H9 (cell line): ENCODE measurements at regions not wholly inside any gene's neighbourhood (a gene's known extent, or its start where the extent isn't known, plus 50 kb on each side); places are given as distances from the start of the nearest gene placed in this dataset.

Source experiments
- DNase-seq: peaks from one replicate; pipeline ENCODE4 v3.0.0-alpha.2; 2017
- H2AFZ ChIP-seq: one replicate; pipeline ENCODE4 v1.6.1; 2013; ENCODE audit warnings: mild to moderate bottlenecking, low read length, control low read depth, moderate library complexity
- H2AK5ac ChIP-seq: 2 replicates; pipeline ENCODE4 v1.6.1; 2013; ENCODE audit warnings: low read length, control low read depth, mixed read lengths; ENCODE audit not compliant: insufficient read length
- H2BK120ac ChIP-seq: one replicate; pipeline ENCODE4 v1.6.1; 2013; ENCODE audit warnings: low read depth, mild to moderate bottlenecking, low read length, control low read depth, inconsistent platforms; ENCODE audit not compliant: poor library complexity, severe bottlenecking
- H2BK12ac ChIP-seq: 2 replicates; pipeline ENCODE4 v1.6.1; 2013; ENCODE audit warnings: low read length, control low read depth, mixed read lengths, low read depth; ENCODE audit not compliant: insufficient read length
- H2BK15ac ChIP-seq: 2 replicates; pipeline ENCODE4 v1.6.1; 2013; ENCODE audit warnings: low read depth, low read length, control low read depth
- H2BK20ac ChIP-seq: one replicate; pipeline ENCODE4 v1.6.1; 2013; ENCODE audit warnings: low read depth, mild to moderate bottlenecking, low read length, control low read depth, inconsistent platforms; ENCODE audit not compliant: poor library complexity, severe bottlenecking
- H2BK5ac ChIP-seq: 2 replicates; pipeline ENCODE4 v1.6.1; 2013; ENCODE audit warnings: low read length, control low read depth, mixed read lengths; ENCODE audit not compliant: insufficient read length
- H3K14ac ChIP-seq: 2 replicates; pipeline ENCODE4 v1.6.1; 2013; ENCODE audit warnings: low read length, control low read depth; ENCODE audit not compliant: insufficient read depth
- H3K18ac ChIP-seq: 2 replicates; pipeline ENCODE4 v1.6.1; 2013; ENCODE audit warnings: low read depth, mild to moderate bottlenecking, mixed read lengths, low read length, control low read depth; ENCODE audit not compliant: insufficient read length
- H3K23ac ChIP-seq: 2 replicates; pipeline ENCODE4 v1.6.1; 2013; ENCODE audit warnings: low read length, control low read depth, mixed read lengths, low read depth; ENCODE audit not compliant: insufficient read length
- H3K23me2 ChIP-seq: 2 replicates; pipeline ENCODE4 v1.6.1; 2013; ENCODE audit warnings: low read depth, mild to moderate bottlenecking, mixed read lengths, low read length, control low read depth; ENCODE audit not compliant: insufficient read length, poor library complexity, severe bottlenecking
- H3K27ac ChIP-seq: 2 replicates; pipeline ENCODE4 v1.5.1; 2013; ENCODE audit warnings: low read length, control low read depth, mixed read lengths, low read depth; ENCODE audit not compliant: insufficient read length
- H3K27me3 ChIP-seq: 2 replicates; pipeline ENCODE4 v1.6.1; 2013; ENCODE audit warnings: low read length, control low read depth, inconsistent platforms; ENCODE audit not compliant: insufficient read depth
- H3K4ac ChIP-seq: 2 replicates; pipeline ENCODE4 v1.6.1; 2013; ENCODE audit warnings: low read depth, mild to moderate bottlenecking, control low read depth, inconsistent platforms, low read length, moderate library complexity
- H3K4me1 ChIP-seq: 2 replicates; pipeline ENCODE4 v1.6.1; 2013; ENCODE audit warnings: low read length, control low read depth, inconsistent platforms; ENCODE audit not compliant: insufficient read depth
- H3K4me2 ChIP-seq: 2 replicates; pipeline ENCODE4 v1.6.1; 2013; ENCODE audit warnings: low read length, control low read depth, mixed read lengths; ENCODE audit not compliant: insufficient read length, insufficient read depth
- H3K56ac ChIP-seq: 2 replicates; pipeline ENCODE4 v1.6.1; 2013; ENCODE audit warnings: low read depth, mild to moderate bottlenecking, mixed read lengths, low read length, control low read depth; ENCODE audit not compliant: insufficient read length
- H3K79me1 ChIP-seq: 2 replicates; pipeline ENCODE4 v1.6.1; 2013; ENCODE audit warnings: low read depth, mild to moderate bottlenecking, moderate library complexity, low read length, control low read depth, inconsistent platforms; ENCODE audit not compliant: insufficient read depth, poor library complexity, severe bottlenecking
- H3K79me2 ChIP-seq: 2 replicates; pipeline ENCODE4 v1.6.1; 2013; ENCODE audit warnings: low read length, control low read depth, inconsistent platforms; ENCODE audit not compliant: insufficient read depth
- H3K9ac ChIP-seq: 2 replicates; pipeline ENCODE4 v1.6.1; 2013; ENCODE audit warnings: low read length, control low read depth, mixed read lengths; ENCODE audit not compliant: insufficient read length; ENCODE audit errors: extremely low read depth
- H3K9me3 ChIP-seq: one replicate; pipeline ENCODE4 v1.6.1; 2013; ENCODE audit warnings: low read depth, low read length, inconsistent platforms; ENCODE audit not compliant: control insufficient read depth
- H3T11ph ChIP-seq: one replicate; pipeline ENCODE4 v1.6.1; 2013; ENCODE audit warnings: mild to moderate bottlenecking, low read length, control low read depth, inconsistent platforms
- H4K20me1 ChIP-seq: one replicate; pipeline ENCODE4 v1.6.1; 2013; ENCODE audit not compliant: control insufficient read depth, insufficient read length, insufficient read depth
- H4K5ac ChIP-seq: 2 replicates; pipeline ENCODE4 v1.6.1; 2013; ENCODE audit warnings: low read depth, mild to moderate bottlenecking, mixed read lengths, low read length, control low read depth; ENCODE audit not compliant: insufficient read length
- H4K8ac ChIP-seq: replicated peaks from 2 replicates; pipeline ENCODE4 v1.6.1; 2013; ENCODE audit warnings: low read length, control low read depth, mixed read lengths, low read depth; ENCODE audit not compliant: insufficient read length
- H4K91ac ChIP-seq: 2 replicates; pipeline ENCODE4 v1.6.1; 2013; ENCODE audit warnings: low read depth, mild to moderate bottlenecking, moderate library complexity, mixed read lengths, low read length, control low read depth; ENCODE audit not compliant: insufficient read length
- H3K27ac Mint-ChIP-seq, 3 experiments: 2 replicates in 2 of 3; 3 replicates in 1 of 3; pipeline ENCODE4 v1.8.0; 2020 to 2021; ENCODE audit warnings: mixed read lengths in 3 of 3, mild to moderate bottlenecking in 1 of 3, moderate library complexity in 1 of 3
- H3K27me3 Mint-ChIP-seq: 2 replicates; pipeline ENCODE4 v1.8.0; 2021; ENCODE audit warnings: low read depth, mild to moderate bottlenecking, moderate library complexity, mixed read lengths
- H3K36me3 Mint-ChIP-seq, 3 experiments: 2 replicates in 2 of 3; 3 replicates in 1 of 3; pipeline ENCODE4 v1.8.0; 2020 to 2021; ENCODE audit warnings: low read depth in 3 of 3, mixed read lengths in 3 of 3; ENCODE audit not compliant: insufficient read depth in 1 of 3
- H3K4me1 Mint-ChIP-seq, 2 experiments: 2 replicates each; pipeline ENCODE4 v1.8.0; 2020; ENCODE audit warnings: mixed read lengths in 2 of 2
- H3K4me3 Mint-ChIP-seq, 2 experiments: 2 replicates in 1 of 2; 3 replicates in 1 of 2; pipeline ENCODE4 v1.8.0; 2020 to 2021; ENCODE audit warnings: mild to moderate bottlenecking in 2 of 2, mixed read lengths in 2 of 2, moderate library complexity in 1 of 2
- H3K9me3 Mint-ChIP-seq, 2 experiments: 2 replicates in 1 of 2; 3 replicates in 1 of 2; pipeline ENCODE4 v1.8.0; 2020; ENCODE audit warnings: mild to moderate bottlenecking in 2 of 2, mixed read lengths in 2 of 2, moderate library complexity in 1 of 2
- CTCF ChIP-seq: fragments of 200-600 bp; sonication (generic); conservative IDR thresholded peaks from 3 replicates; pipeline ENCODE4 v1.8.0; 2021; ENCODE audit warnings: antibody characterized with exemption, mild to moderate bottlenecking
- WGBS: extraction: QIAGEN DNeasy Blood & Tissue Kit; methylation state at CpG from one replicate; pipeline ENCODE4 v1.1.7; 2013; ENCODE audit warnings: missing lambda C conversion rate, low lambda C conversion rate, mixed read lengths; ENCODE audit not compliant: insufficient read length; ENCODE audit errors: extremely low coverage; 5-methylcytosine and 5-hydroxymethylcytosine counted together

- Mint-ChIP-seq H3K27me3 (no peaks in the 10 kb centered on the region), H3K27ac (no peak overlapping the region)
These were observed 1631.0 kb downstream of the CDH8 start for GRCh38 chr16:60405286-60405685.

More at GRCh38 chr16:60405286-60405685, 1631.0 kb downstream of the CDH8 start:
- H3K23me2 ChIP-seq, result no peaks in the 10 kb centered on the region
- no peaks in the 10 kb centered on the region for H4K20me1 ChIP-seq
- H3K18ac ChIP-seq, result no peak overlapping the region
- no peaks in the 10 kb centered on the region for H3K4me1 ChIP-seq
- H3K27ac ChIP-seq, result no peak overlapping the region
- H2BK12ac ChIP-seq, result no peak overlapping the region
- Mint-ChIP-seq H3K9me3 (no peaks in the 10 kb centered on the region), H3K36me3 (no peaks in the 10 kb centered on the region), H3K4me3 (no peak overlapping the region), H3K4me1 (peaks cover 0 to 2% of the 10 kb centered on the region in 2 experiments; a peak in 1 of 4 replicates)
- H3K79me2 ChIP-seq, result no peaks in the 10 kb centered on the region
- no peak overlapping the region for H3K9ac ChIP-seq
- no peak overlapping the region for H3K4ac ChIP-seq
- no peak overlapping the region for H2BK20ac ChIP-seq
- H4K8ac ChIP-seq, result no peak overlapping the region
- no peak overlapping the region for H4K5ac ChIP-seq
- H3K23ac ChIP-seq, result no peak overlapping the region
- no CpG with 5 or more reads among the region's 2 CpGs for WGBS
- H2AK5ac ChIP-seq, result no peak overlapping the region
- TF ChIP-seq CTCF, result no peak
- H2BK5ac ChIP-seq, result no peak overlapping the region
- no peaks in the 10 kb centered on the region for H3K9me3 ChIP-seq
- H3K27me3 ChIP-seq, result no peaks in the 10 kb centered on the region
- H3K4me2 ChIP-seq, result no peak overlapping the region
- no peaks in the 10 kb centered on the region for H3K79me1 ChIP-seq
- H4K91ac ChIP-seq, result no peak overlapping the region
- H2BK15ac ChIP-seq, result no peak overlapping the region
- no peak for DNase-seq
- no peak overlapping the region for H3K14ac ChIP-seq
- H3T11ph ChIP-seq, result no peak overlapping the region
- H3K56ac ChIP-seq, result no peak overlapping the region
- H2BK120ac ChIP-seq, result no peak overlapping the region
- no peak overlapping the region for H2AFZ ChIP-seq
